Esophagus squamous epithelium (tissue), 4 donors: ENCODE measurements at regions not wholly inside any gene's neighbourhood (a gene's known extent, or its start where the extent isn't known, plus 50 kb on each side); places are given as distances from the start of the nearest gene placed in this dataset.

Source experiments
- CTCF ChIP-seq, 6 experiments: fragments of 450-650 bp in 4 of 6; fragments of 200-600 bp in 2 of 6; sonication (generic) in 2 of 6; IDR thresholded peaks; one replicate each; pipeline ENCODE4 v1.5.1; 2016 to 2019; ENCODE audit warnings: antibody characterized with exemption in 6 of 6, mild to moderate bottlenecking in 4 of 6, moderate library complexity in 4 of 6
- POLR2A ChIP-seq, 4 donors: fragments of 450-650 bp; IDR thresholded peaks; one replicate each; pipeline ENCODE4 v1.6.1; 2017; ENCODE audit warnings: antibody characterized with exemption in 4 of 4, mild to moderate bottlenecking in 4 of 4, moderate library complexity in 3 of 4

GRCh38 chr19:29085630-29086029 is 127.3 kb downstream of the UQCRFS1 start:
- no peak for TF ChIP-seq CTCF (IDR thresholded peaks at IDR 0.05)
- TF ChIP-seq POLR2A (IDR thresholded peaks at IDR 0.05), result no peak
